ENCODE measurements at regions not wholly inside any gene's neighbourhood (a gene's known extent, or its start where the extent isn't known, plus 50 kb on each side); places are given as distances from the start of the nearest gene placed in this dataset.

GRCh38 chr7:46237466-46237865 is 316.4 kb upstream of the IGFBP3 start:
- Histone ChIP-seq H3K4me1 (no peaks in the 10 kb centered on the region), H3K27ac (no peak overlapping the region), H3K4me3 (no peak overlapping the region), H3K9me3 (peaks cover 0 to 23% (median 0%) of the 10 kb centered on the region in 11 donors), H3K36me3 (no peaks in the 10 kb centered on the region), H3K27me3 (no peaks in the 10 kb centered on the region)
- TF ChIP-seq, protein P1, sequence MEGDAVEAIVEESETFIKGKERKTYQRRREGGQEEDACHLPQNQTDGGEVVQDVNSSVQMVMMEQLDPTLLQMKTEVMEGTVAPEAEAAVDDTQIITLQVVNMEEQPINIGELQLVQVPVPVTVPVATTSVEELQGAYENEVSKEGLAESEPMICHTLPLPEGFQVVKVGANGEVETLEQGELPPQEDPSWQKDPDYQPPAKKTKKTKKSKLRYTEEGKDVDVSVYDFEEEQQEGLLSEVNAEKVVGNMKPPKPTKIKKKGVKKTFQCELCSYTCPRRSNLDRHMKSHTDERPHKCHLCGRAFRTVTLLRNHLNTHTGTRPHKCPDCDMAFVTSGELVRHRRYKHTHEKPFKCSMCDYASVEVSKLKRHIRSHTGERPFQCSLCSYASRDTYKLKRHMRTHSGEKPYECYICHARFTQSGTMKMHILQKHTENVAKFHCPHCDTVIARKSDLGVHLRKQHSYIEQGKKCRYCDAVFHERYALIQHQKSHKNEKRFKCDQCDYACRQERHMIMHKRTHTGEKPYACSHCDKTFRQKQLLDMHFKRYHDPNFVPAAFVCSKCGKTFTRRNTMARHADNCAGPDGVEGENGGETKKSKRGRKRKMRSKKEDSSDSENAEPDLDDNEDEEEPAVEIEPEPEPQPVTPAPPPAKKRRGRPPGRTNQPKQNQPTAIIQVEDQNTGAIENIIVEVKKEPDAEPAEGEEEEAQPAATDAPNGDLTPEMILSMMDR (IDR thresholded peaks at IDR 0.05) = no peak
- 69 to 77% methylated on average over 1 of the region's 1 CpG for WGBS, 2 donors
- ATAC-seq (no peak), DNase-seq (no peak)
- intact Hi-C loops (cut with DNase I) = no loop called here

DNA sequence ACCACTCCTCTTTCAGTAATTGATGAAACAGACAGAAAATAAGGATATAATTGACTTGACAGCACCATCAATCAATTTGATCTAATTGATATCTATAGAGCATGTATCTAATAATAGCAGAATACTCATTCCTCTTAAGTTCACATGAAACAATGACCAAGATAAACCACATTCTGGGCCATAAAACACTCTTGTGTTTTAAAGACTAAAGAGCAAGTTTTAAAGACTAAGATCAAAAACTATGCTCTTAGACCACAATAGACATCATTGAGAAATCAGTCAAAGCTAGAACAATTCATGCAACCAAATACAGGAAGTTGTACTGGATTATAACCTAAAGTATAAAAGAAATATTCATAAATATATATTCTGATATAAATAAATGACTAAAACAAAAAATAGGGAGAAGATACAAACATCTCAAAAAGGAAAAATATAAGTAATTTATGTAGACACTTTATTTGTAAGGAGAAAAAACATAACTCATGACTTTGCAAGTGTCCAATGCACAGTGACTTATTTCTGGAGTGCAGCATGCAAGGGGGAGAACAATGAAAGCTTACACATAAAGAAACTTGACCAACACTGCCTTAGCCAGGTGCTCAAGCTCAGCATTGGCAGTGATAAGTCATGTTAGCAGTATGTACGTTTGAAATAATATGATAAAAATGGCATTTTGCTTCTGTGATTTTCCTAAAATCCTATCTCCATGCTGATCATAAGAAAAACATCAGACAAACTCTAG is 312.7 kb upstream of the IGFBP3 start:
- DNase-seq = no peak
- ATAC-seq = no peak
- H3K4me1 ChIP-seq = no peaks in the 10 kb centered on the region
- no peaks in the 10 kb centered on the region for H3K27me3 ChIP-seq
- H3K27ac ChIP-seq = no peak overlapping the region
- intact Hi-C loops (cut with DNase I) = no loop called here
- no peaks in the 10 kb centered on the region for H3K36me3 ChIP-seq
- WGBS, 2 donors = 84 to 95% methylated on average over 1 of the region's 1 CpG
- no peaks in the 10 kb centered on the region for H3K9me3 ChIP-seq
- TF ChIP-seq, protein P1 (IDR thresholded peaks at IDR 0.05) = no peak
- no peak overlapping the region for H3K4me3 ChIP-seq

- TF ChIP-seq, protein P1 (IDR thresholded peaks at IDR 0.05) = no peak
- no peak overlapping the region for H3K4me3 ChIP-seq
- no peaks in the 10 kb centered on the region for H3K4me1 ChIP-seq
- H3K36me3 ChIP-seq = no peaks in the 10 kb centered on the region
- intact Hi-C loops (cut with DNase I) = no loop called here
- DNase-seq (no peak), ATAC-seq (no peak)
- no peaks in the 10 kb centered on the region for H3K9me3 ChIP-seq
- no peak overlapping the region for H3K27ac ChIP-seq
- H3K27me3 ChIP-seq = no peaks in the 10 kb centered on the region
Observed at GRCh38 chr7:46230990-46231305, 309.9 kb upstream of the IGFBP3 start.

- H3K4me3 ChIP-seq = no peak overlapping the region
- TF ChIP-seq, protein P1 (IDR thresholded peaks at IDR 0.05) = no peak
- WGBS, 2 donors = 61 to 75% methylated on average over 3 of the region's 3 CpGs
- no peaks in the 10 kb centered on the region for H3K27me3 ChIP-seq
- no peaks in the 10 kb centered on the region for H3K4me1 ChIP-seq
- no peaks in the 10 kb centered on the region for H3K9me3 ChIP-seq
- no peak overlapping the region for H3K27ac ChIP-seq
- intact Hi-C loops (cut with DNase I) = no loop called here
- no peaks in the 10 kb centered on the region for H3K36me3 ChIP-seq
- DNase-seq (no peak), ATAC-seq (no peak)
Observed at GRCh38 chr7:46230298-46230989, 309.4 kb upstream of the IGFBP3 start.
